ENCODE measurements at regions not wholly inside any gene's neighbourhood (a gene's known extent, or its start where the extent isn't known, plus 50 kb on each side); places are given as distances from the start of the nearest gene placed in this dataset.
"Not testable (repeated sequence)": the region's sequence is repeated elsewhere in the genome, so short reads cannot be mapped to it uniquely, and the experiment has no call there.

GRCh38 chr2:143840194-143840593 lies 679.7 kb downstream of the ZEB2 start:
- no peak for DNase-seq

GRCh38 chr2:143839456-143839855 lies 680.5 kb downstream of the ZEB2 start:
- no peak for DNase-seq

- DNase-seq, result not testable (repeated sequence)
These were observed 682.9 kb downstream of the ZEB2 start for GRCh38 chr2:143837055-143837454.

- peak; percentile 25 for DNase-seq
These were observed 684.4 kb downstream of the ZEB2 start for GRCh38 chr2:143835481-143835880.

- no peak for DNase-seq
These were observed 686.8 kb downstream of the ZEB2 start for GRCh38 chr2:143833015-143833660.

GRCh38 chr2:143830476-143830875 lies 689.4 kb downstream of the ZEB2 start:
- no peak for DNase-seq

- DNase-seq, result no peak
These were observed 691.0 kb downstream of the ZEB2 start for GRCh38 chr2:143828763-143829537.

GRCh38 chr2:143824791-143825190 lies 695.1 kb downstream of the ZEB2 start:
- DNase-seq, result no peak

GRCh38 chr2:143823876-143824275 lies 694.7 kb downstream of the ARHGAP15 start:
- DNase-seq, result no peak

GRCh38 chr2:143823296-143823695 lies 694.1 kb downstream of the ARHGAP15 start:
- no peak for DNase-seq

- DNase-seq, result no peak
These were observed 693.5 kb downstream of the ARHGAP15 start for GRCh38 chr2:143822736-143823135.

- DNase-seq, result no peak
These were observed 690.5 kb downstream of the ARHGAP15 start for GRCh38 chr2:143819764-143820163.

- DNase-seq, result no peak
These were observed 690.0 kb downstream of the ARHGAP15 start for GRCh38 chr2:143819190-143819735.

Measured in NCI-H226 (cell line).